Neuronal stem cell (in vitro differentiated cells): ENCODE measurements at regions not wholly inside any gene's neighbourhood (a gene's known extent, or its start where the extent isn't known, plus 50 kb on each side); places are given as distances from the start of the nearest gene placed in this dataset.

Source experiments
- DNase-seq: peaks from one replicate; pipeline ENCODE4 v3.0.0-alpha.2; 2013; ENCODE audit warnings: low spot score
- H2AFZ ChIP-seq: one replicate; pipeline ENCODE4 v1.6.1; 2013; ENCODE audit warnings: mild to moderate bottlenecking, low read length, inconsistent platforms
- H2AK5ac ChIP-seq: 2 replicates; pipeline ENCODE4 v1.6.1; 2013; ENCODE audit warnings: low read depth, mild to moderate bottlenecking, inconsistent platforms, low read length, moderate library complexity, mixed read lengths
- H2BK120ac ChIP-seq: 2 replicates; pipeline ENCODE4 v1.6.1; 2013; ENCODE audit warnings: low read depth, mild to moderate bottlenecking, inconsistent platforms, low read length, moderate library complexity, mixed read lengths
- H2BK12ac ChIP-seq: one replicate; pipeline ENCODE4 v1.6.1; 2013; ENCODE audit warnings: low read length, inconsistent platforms
- H2BK15ac ChIP-seq: 2 replicates; pipeline ENCODE4 v1.6.1; 2013; ENCODE audit warnings: mild to moderate bottlenecking, low read length, inconsistent platforms, mixed read lengths
- H2BK5ac ChIP-seq: one replicate; pipeline ENCODE4 v1.6.1; 2013; ENCODE audit warnings: inconsistent platforms, mild to moderate bottlenecking, low read length, moderate library complexity
- H3K14ac ChIP-seq: one replicate; pipeline ENCODE4 v1.6.1; 2013; ENCODE audit warnings: low read length, inconsistent platforms
- H3K18ac ChIP-seq: 2 replicates; pipeline ENCODE4 v1.6.1; 2013; ENCODE audit warnings: low read length, inconsistent platforms
- H3K23ac ChIP-seq: 2 replicates; pipeline ENCODE4 v1.6.1; 2013; ENCODE audit warnings: low read depth, mild to moderate bottlenecking, mixed read lengths, low read length, inconsistent platforms; ENCODE audit not compliant: poor library complexity
- H3K27ac ChIP-seq: replicated peaks from 3 replicates; pipeline ENCODE4 v1.5.1; 2013; ENCODE audit warnings: low read length, inconsistent platforms
- H3K27me3 ChIP-seq, 3 experiments: 2 replicates each; pipeline ENCODE4 v1.6.1; 2013; ENCODE audit warnings: low read length in 3 of 3, mild to moderate bottlenecking in 2 of 3, inconsistent platforms in 1 of 3, low read depth in 1 of 3, mixed read lengths in 1 of 3, moderate library complexity in 1 of 3; ENCODE audit not compliant: control insufficient read depth in 3 of 3, insufficient read depth in 3 of 3
- H3K36me3 ChIP-seq, 2 donors: replicated peaks in 1 of 2; 2 replicates each; pipeline ENCODE4 v1.6.1; 2013; ENCODE audit warnings: low read length in 2 of 2; ENCODE audit not compliant: control insufficient read depth in 2 of 2, insufficient read depth in 2 of 2
- H3K4ac ChIP-seq: 2 replicates; pipeline ENCODE4 v1.6.1; 2013; ENCODE audit warnings: inconsistent platforms, mild to moderate bottlenecking, low read length, moderate library complexity
- H3K4me1 ChIP-seq, 2 donors: 1 replicate in 1 of 2; 2 replicates in 1 of 2; pipeline ENCODE4 v1.6.1; 2013; ENCODE audit warnings: low read length in 2 of 2, low read depth in 1 of 2; ENCODE audit not compliant: control insufficient read depth in 2 of 2, insufficient read depth in 1 of 2
- H3K4me2 ChIP-seq: one replicate; pipeline ENCODE4 v1.6.1; 2013; ENCODE audit warnings: mild to moderate bottlenecking, low read length, inconsistent platforms; ENCODE audit not compliant: insufficient read depth, poor library complexity, severe bottlenecking
- H3K4me3 ChIP-seq, 2 donors: 2 replicates each; pipeline ENCODE4 v1.5.1; 2013; ENCODE audit warnings: low read length in 2 of 2, mild to moderate bottlenecking in 2 of 2, inconsistent platforms in 1 of 2, moderate library complexity in 1 of 2
- H3K79me1 ChIP-seq: one replicate; pipeline ENCODE4 v1.6.1; 2013; ENCODE audit warnings: low read depth, mild to moderate bottlenecking, inconsistent platforms, low read length, moderate library complexity
- H3K9ac ChIP-seq: one replicate; pipeline ENCODE4 v1.6.1; 2013; ENCODE audit warnings: mild to moderate bottlenecking, low read depth, low read length, inconsistent platforms; ENCODE audit not compliant: poor library complexity
- H3K9me3 ChIP-seq, 2 donors: replicated peaks in 1 of 2; 2 replicates each; pipeline versions ENCODE3 to v1.6.1; 2013; ENCODE audit warnings: low read length in 2 of 2, mild to moderate bottlenecking in 2 of 2, inconsistent platforms in 1 of 2, low read depth in 1 of 2, mixed read lengths in 1 of 2, moderate library complexity in 1 of 2; ENCODE audit not compliant: control insufficient read depth in 2 of 2, insufficient read depth in 1 of 2
- H4K8ac ChIP-seq: one replicate; pipeline ENCODE4 v1.6.1; 2013; ENCODE audit warnings: low read depth, mild to moderate bottlenecking, inconsistent platforms, low read length, moderate library complexity
- H4K91ac ChIP-seq: one replicate; pipeline ENCODE4 v1.6.1; 2013; ENCODE audit warnings: low read length, low read depth, mild to moderate bottlenecking, inconsistent platforms; ENCODE audit not compliant: poor library complexity
- WGBS, 2 donors: extraction: QIAGEN DNeasy Blood & Tissue Kit; methylation state at CpG; one replicate each; pipeline ENCODE4 v1.1.7; 2013; ENCODE audit warnings: missing lambda C conversion rate in 2 of 2, mixed read lengths in 1 of 2; ENCODE audit not compliant: insufficient read length in 2 of 2, insufficient replicate concordance in 1 of 2; ENCODE audit errors: extremely low coverage in 2 of 2; 5-methylcytosine and 5-hydroxymethylcytosine counted together

GRCh38 chr2:116095636-116096035 lies 1653.2 kb downstream of the DPP10 start:
- no peak for DNase-seq
- Histone ChIP-seq H3K36me3 (no peaks in the 10 kb centered on the region), H2AK5ac (no peak overlapping the region), H2BK12ac (no peak overlapping the region), H3K4me3 (no peak overlapping the region), H3K18ac (no peak overlapping the region), H3K79me1 (no peaks in the 10 kb centered on the region), H3K4me2 (no peak overlapping the region), H3K9me3 (no peaks in the 10 kb centered on the region), H3K27ac (no peak overlapping the region), H3K14ac (no peak overlapping the region), H2BK5ac (no peak overlapping the region), H3K23ac (no peak overlapping the region), H3K9ac (no peak overlapping the region), H4K8ac (no peak overlapping the region), H4K91ac (no peak overlapping the region), H3K4ac (no peak overlapping the region), H3K27me3 (no peaks in the 10 kb centered on the region), H2BK120ac (no peak overlapping the region), H2BK15ac (no peak overlapping the region), H3K4me1 (peaks cover 0 to 2% of the 10 kb centered on the region in 2 donors), H2AFZ (no peak overlapping the region)
- WGBS, 2 donors = 100% methylated on average over 2 of the region's 4 CpGs; no CpG with 5 or more reads in 1 of the 2 donors

DNA sequence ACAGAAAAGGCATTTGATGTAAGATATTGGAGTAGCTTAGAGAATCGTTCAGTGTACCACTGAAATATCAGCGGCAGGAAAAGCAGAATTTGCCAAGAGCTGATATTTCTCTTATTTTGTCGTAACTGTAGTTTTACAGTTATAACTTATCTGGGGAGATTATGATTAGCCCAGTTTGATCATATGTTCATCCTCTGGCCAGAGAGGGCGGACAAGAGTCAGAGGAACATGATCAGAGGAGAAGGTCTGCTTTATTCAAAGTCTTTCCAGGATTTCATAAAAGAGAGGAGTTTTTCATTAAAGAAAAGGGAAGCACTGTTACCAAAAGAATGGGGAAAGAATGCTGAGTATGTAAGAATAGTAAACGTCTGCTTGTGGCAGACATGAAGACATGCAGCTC lies 1655.6 kb downstream of the DPP10 start:
- H2BK120ac ChIP-seq = no peak overlapping the region
- H3K36me3 ChIP-seq = no peaks in the 10 kb centered on the region
- no peak overlapping the region for H3K18ac ChIP-seq
- no peaks in the 10 kb centered on the region for H3K9me3 ChIP-seq
- no peak overlapping the region for H2AFZ ChIP-seq
- H4K8ac ChIP-seq = no peak overlapping the region
- H4K91ac ChIP-seq = no peak overlapping the region
- no peak overlapping the region for H2BK15ac ChIP-seq
- no peak for DNase-seq
- H3K27me3 ChIP-seq = no peaks in the 10 kb centered on the region
- no peak overlapping the region for H2AK5ac ChIP-seq
- H3K23ac ChIP-seq = no peak overlapping the region
- H3K9ac ChIP-seq = no peak overlapping the region
- H3K79me1 ChIP-seq = no peaks in the 10 kb centered on the region
- no peak overlapping the region for H3K4me2 ChIP-seq
- no peak overlapping the region for H2BK12ac ChIP-seq
- WGBS, 2 donors = no CpG with 5 or more reads among the region's 5 CpGs
- no peak overlapping the region for H3K14ac ChIP-seq
- H2BK5ac ChIP-seq = no peak overlapping the region
- H3K4me3 ChIP-seq = no peak overlapping the region
- H3K4me1 ChIP-seq = peaks cover 0 to 2% of the 10 kb centered on the region in 2 donors
- no peak overlapping the region for H3K27ac ChIP-seq
- H3K4ac ChIP-seq = no peak overlapping the region

DNA sequence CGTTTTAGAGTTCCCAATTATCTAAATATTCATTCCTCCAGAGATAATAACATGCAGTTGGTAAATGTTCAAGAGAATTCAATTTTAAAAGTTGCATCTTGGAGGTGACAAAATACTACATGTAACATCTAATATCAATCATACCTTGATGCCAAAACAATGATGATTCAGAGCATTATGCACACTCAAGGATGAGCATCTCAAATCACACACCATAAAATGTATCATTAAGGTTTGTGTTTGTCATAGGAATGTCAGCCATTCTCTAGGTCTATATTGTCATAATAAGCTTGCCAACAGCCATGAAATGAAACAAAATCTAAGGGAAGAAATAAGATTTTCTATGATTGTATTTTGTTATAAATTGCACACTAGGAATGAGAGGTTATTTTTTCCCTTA lies 1667.0 kb downstream of the DPP10 start:
- Histone ChIP-seq H3K27ac (no peak overlapping the region), H3K36me3 (no peaks in the 10 kb centered on the region)
- no peak for DNase-seq

DNA sequence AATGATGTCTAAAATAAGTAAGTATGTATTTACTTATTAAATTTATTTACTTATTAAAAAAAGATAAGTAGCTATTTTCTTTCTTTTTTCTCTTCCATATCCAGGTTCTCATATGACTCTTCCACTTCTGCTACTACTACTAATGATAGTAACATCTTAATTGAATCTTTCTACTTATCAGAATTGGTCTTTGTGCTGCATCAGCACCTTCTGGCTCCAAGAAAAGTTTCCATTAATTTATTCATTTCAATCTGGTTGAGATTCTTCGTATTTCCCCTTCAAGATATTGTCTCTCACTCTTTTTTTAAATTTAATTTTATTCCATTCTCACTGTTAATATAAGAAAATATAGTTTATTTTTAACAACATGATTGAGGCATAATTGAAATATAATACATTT lies 1675.4 kb downstream of the DPP10 start:
- no CpG with 5 or more reads among the region's 1 CpG for WGBS, 2 donors

More for the DNA sequence above, 1667.0 kb downstream of the DPP10 start:
- Histone ChIP-seq H3K4me2 (no peak overlapping the region), H2BK15ac (no peak overlapping the region), H4K8ac (no peak overlapping the region), H2BK120ac (no peak overlapping the region), H3K4me1 (no peaks in the 10 kb centered on the region), H2AFZ (no peak overlapping the region), H3K4me3 (no peak overlapping the region), H3K9ac (no peak overlapping the region), H3K4ac (no peak overlapping the region), H3K23ac (no peak overlapping the region), H3K27me3 (no peaks in the 10 kb centered on the region), H3K9me3 (no peaks in the 10 kb centered on the region), H3K18ac (no peak overlapping the region), H3K79me1 (no peaks in the 10 kb centered on the region), H2BK12ac (no peak overlapping the region), H2BK5ac (no peak overlapping the region), H4K91ac (no peak overlapping the region), H2AK5ac (no peak overlapping the region), H3K14ac (no peak overlapping the region)
- no CpG with 5 or more reads among the region's 1 CpG for WGBS, 2 donors

More for the DNA sequence above, 1675.4 kb downstream of the DPP10 start:
- H2BK12ac ChIP-seq = no peak overlapping the region
- DNase-seq = no peak
- H3K14ac ChIP-seq = no peak overlapping the region
- H2AFZ ChIP-seq = no peak overlapping the region
- H3K4me2 ChIP-seq = no peak overlapping the region
- H3K18ac ChIP-seq = no peak overlapping the region
- H3K36me3 ChIP-seq = no peaks in the 10 kb centered on the region
- no peaks in the 10 kb centered on the region for H3K79me1 ChIP-seq
- H3K9me3 ChIP-seq = no peaks in the 10 kb centered on the region
- no peak overlapping the region for H3K27ac ChIP-seq
- H3K23ac ChIP-seq = no peak overlapping the region
- no peak overlapping the region for H2AK5ac ChIP-seq
- H3K4me3 ChIP-seq = no peak overlapping the region
- no peak overlapping the region for H4K8ac ChIP-seq
- H3K27me3 ChIP-seq = no peaks in the 10 kb centered on the region
- H2BK5ac ChIP-seq = no peak overlapping the region
- no peak overlapping the region for H3K4ac ChIP-seq
- H3K4me1 ChIP-seq = no peaks in the 10 kb centered on the region
- no peak overlapping the region for H3K9ac ChIP-seq
- no peak overlapping the region for H2BK120ac ChIP-seq
- H2BK15ac ChIP-seq = no peak overlapping the region
- H4K91ac ChIP-seq = no peak overlapping the region
